NCI-H2081 treated with DMSO at 0.1 percent for 48 hours (cell line): ENCODE measurements at regions not wholly inside any gene's neighbourhood (a gene's known extent, or its start where the extent isn't known, plus 50 kb on each side); places are given as distances from the start of the nearest gene placed in this dataset.
"Not testable (repeated sequence)": the region's sequence is repeated elsewhere in the genome, so short reads cannot be mapped to it uniquely, and the experiment has no call there.

Source experiments
- DNase-seq: peaks from one replicate; lab custom pipeline; 2025; lab: John Stamatoyannopoulos, UW

- not testable (repeated sequence) for DNase-seq
Observed at GRCh38 chrX:107296184-107296583, 89.8 kb downstream of the DNAAF6 start.

DNA sequence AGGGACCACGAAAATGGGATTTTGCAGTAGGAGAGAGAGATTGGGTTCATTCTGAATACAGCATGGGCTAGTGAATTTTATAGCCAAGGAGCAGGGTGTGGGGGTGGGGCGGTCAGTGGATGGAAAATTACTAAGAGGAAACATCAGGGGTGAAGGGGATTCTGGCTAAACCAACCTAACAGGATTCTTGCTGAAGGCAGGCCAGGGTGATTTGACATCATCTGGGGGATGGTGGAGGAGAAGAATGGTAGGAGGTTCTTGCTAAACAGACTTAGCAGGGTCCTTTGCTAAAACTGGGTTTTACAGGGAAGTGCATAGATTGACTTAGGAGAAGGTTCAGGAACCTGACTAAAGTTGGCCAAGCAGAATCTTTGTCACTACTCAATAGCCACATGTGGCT lies 91.9 kb downstream of the DNAAF6 start:
- DNase-seq = no peak

- no peak for DNase-seq
Observed at GRCh38 chrX:107301253-107301652, 94.8 kb downstream of the DNAAF6 start.

- no peak for DNase-seq
Observed at GRCh38 chrX:107304141-107304540, 97.7 kb downstream of the DNAAF6 start.

DNA sequence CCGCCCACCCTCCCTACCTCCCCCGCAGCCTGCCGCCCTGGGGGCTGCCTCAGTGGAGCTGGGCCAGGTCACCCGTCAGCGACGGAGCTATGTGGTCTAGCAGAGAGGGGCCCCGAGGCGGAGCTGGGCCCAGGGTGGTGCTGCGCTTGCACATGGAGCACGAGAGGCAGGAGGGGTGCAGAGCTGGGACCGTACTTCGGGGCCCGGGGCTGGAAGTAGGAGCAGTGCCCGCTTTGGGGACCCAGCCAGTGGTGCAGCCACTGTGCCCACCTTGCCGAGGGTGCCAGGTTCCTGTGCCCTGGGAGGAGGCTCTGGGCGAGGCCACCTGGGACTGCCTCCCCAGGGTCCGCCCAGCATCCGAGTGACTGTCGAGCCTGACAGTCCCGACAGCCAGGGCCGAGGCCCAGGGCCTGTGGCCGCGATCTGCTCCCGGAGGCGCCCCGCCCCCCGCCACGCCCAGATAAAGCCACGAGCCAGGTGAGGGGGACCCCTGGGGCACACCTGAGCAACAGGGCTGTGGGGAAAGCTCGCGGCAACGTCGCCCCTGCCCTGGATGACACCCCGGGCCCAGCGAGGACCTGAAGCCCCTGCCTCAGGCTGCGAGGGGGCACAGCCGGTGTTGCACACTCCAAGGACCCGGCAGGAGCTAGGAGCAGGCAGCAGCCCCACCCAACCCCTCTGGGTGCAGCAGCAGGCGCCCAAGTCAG lies 117.5 kb downstream of the DNAAF6 start:
- no peak for DNase-seq

- no peak for DNase-seq
Observed at GRCh38 chrX:107324493-107325310, 118.3 kb downstream of the DNAAF6 start.

GRCh38 chrX:107325467-107325866 lies 119.1 kb downstream of the DNAAF6 start:
- DNase-seq = no peak

GRCh38 chrX:107348051-107348450 lies 101.4 kb upstream of the FRMPD3 start:
- no peak for DNase-seq

GRCh38 chrX:107348990-107349389 lies 100.5 kb upstream of the FRMPD3 start:
- no peak for DNase-seq

GRCh38 chrX:107355533-107355932 lies 93.9 kb upstream of the FRMPD3 start:
- peak; percentile 22 for DNase-seq

- DNase-seq = no peak
Observed at GRCh38 chrX:107360788-107361360, 88.6 kb upstream of the FRMPD3 start.

GRCh38 chrX:107370185-107370584 lies 79.3 kb upstream of the FRMPD3 start:
- DNase-seq = not testable (repeated sequence)

GRCh38 chrX:107374132-107374531 lies 75.3 kb upstream of the FRMPD3 start:
- no peak for DNase-seq

GRCh38 chrX:107374831-107375230 lies 74.6 kb upstream of the FRMPD3 start:
- no peak for DNase-seq

- DNase-seq = not testable (repeated sequence)
Observed at GRCh38 chrX:107376186-107376585, 73.3 kb upstream of the FRMPD3 start.

DNA sequence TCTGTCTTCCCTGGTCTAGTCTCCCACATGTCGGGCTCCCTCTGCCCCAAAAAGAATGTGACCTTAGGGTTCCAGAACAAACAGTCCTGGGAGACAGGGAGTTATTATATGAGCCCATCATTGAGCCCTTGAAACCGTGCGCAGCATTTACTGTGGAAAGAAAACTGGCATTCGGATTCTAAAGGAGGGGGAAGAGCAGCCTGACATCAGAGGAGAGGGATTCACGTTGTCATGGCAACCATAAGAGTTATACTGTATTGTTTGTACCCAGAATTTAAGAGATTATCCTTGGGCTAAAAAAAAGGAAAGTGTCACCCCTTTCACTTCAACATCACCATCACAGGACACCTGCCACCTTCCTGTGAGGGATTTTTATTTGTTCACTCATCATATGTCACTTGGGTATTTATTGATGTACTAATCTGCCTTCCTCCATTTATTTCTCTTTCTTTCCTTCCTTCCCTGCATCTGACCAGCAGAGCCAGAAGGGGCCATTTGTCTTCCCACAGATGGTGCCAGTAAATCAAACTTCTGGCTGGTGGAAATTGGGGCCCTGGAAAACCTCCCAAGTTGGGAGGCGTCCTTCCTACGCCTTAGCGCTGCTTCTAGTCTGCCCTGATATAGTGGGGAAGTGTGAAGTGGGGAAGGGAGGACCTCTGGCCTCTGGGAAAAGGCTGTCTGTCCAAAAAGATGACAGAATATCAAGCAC lies 64.9 kb upstream of the FRMPD3 start:
- no peak for DNase-seq

GRCh38 chrX:107389726-107390125 lies 59.7 kb upstream of the FRMPD3 start:
- no peak for DNase-seq

DNA sequence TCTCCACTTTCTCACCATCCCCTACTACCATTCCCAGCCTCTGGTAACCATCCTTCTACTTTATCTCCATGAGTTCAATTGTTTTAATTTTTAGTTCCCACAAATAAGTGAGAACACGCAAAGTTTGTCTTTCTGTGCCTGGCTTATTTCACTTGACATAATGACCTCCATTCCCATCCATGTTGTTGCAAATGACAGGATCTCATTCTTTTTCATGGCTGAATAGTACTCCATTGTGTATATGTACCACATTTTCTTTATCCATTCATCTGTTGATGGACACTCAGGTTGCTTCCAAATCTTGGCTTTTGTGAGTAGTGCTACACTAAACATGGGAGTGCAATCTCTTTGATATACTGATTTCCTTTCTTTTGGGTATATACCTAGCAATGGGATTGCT lies 55.8 kb upstream of the FRMPD3 start:
- not testable (repeated sequence) for DNase-seq

GRCh38 chrX:107396235-107396634 lies 53.2 kb upstream of the FRMPD3 start:
- DNase-seq = no peak

DNA sequence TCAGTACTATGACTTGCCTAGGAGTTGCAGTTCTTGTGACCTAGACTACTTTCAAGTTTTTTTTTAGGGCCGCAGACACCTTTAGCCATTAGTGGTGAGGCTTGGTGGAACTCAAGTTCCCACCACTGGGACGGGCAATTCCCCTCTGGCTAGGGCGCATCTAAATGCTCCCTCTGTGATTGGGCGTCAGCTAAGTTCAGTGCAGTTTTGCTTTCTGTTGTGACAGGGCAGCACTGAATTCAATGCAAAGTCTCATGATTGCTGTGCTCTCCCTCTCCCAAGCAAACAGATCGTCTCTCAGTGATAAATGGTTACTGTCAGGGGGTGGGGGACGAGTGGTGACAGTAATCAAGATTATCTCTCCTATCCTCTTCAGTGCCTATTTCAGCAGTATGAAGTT lies 52.7 kb upstream of the FRMPD3 start:
- no peak for DNase-seq

GRCh38 chrX:107398115-107398514 lies 51.3 kb upstream of the FRMPD3 start:
- DNase-seq = no peak
